Coronary artery (tissue), 2 donors: ENCODE measurements at regions not wholly inside any gene's neighbourhood (a gene's known extent, or its start where the extent isn't known, plus 50 kb on each side); places are given as distances from the start of the nearest gene placed in this dataset.
"Not testable (repeated sequence)": the region's sequence is repeated elsewhere in the genome, so short reads cannot be mapped to it uniquely, and the experiment has no call there.

ENCODE experiments used
- DNase-seq: peaks from one replicate; pipeline ENCODE4 v3.0.0-alpha.2; 2017; ENCODE audit warnings: low spot score
- H3K27ac ChIP-seq, 2 donors: fragments of 200-600 bp; sonication (generic); one replicate each; pipeline ENCODE4 v1.5.1; 2016 to 2019
- H3K4me3 ChIP-seq: fragments of 200-600 bp; sonication (generic); 2 replicates; pipeline ENCODE4 v1.5.1; 2016; ENCODE audit warnings: mild to moderate bottlenecking, moderate library complexity
- TF ChIP-seq, protein P1 (sequence below): fragments of 200-600 bp; sonication (generic); IDR thresholded peaks from one replicate; pipeline ENCODE4 v1.5.1; 2019; ENCODE audit warnings: antibody characterized with exemption

DNA sequence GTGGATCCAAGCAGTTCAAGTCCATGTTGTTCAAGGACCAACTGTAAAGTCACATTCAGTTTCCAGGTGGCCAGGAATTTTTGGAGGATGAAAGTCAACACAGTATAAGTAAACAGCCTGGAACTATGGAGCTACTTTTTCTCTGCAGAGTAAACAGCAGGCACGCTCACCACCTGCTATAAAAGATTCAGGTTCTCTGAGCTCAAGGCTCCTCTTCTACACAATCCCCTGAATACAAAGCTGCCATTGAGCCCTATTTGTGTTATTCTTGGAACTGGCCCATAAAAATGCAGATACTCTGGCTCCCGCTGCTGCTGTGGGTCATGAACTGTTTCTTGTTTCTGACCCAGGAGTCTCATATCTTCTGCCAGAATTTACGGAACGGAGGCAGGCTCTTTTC, 56.9 kb upstream of the PRR5 start:
- no peak for DNase-seq
- TF ChIP-seq, protein P1, sequence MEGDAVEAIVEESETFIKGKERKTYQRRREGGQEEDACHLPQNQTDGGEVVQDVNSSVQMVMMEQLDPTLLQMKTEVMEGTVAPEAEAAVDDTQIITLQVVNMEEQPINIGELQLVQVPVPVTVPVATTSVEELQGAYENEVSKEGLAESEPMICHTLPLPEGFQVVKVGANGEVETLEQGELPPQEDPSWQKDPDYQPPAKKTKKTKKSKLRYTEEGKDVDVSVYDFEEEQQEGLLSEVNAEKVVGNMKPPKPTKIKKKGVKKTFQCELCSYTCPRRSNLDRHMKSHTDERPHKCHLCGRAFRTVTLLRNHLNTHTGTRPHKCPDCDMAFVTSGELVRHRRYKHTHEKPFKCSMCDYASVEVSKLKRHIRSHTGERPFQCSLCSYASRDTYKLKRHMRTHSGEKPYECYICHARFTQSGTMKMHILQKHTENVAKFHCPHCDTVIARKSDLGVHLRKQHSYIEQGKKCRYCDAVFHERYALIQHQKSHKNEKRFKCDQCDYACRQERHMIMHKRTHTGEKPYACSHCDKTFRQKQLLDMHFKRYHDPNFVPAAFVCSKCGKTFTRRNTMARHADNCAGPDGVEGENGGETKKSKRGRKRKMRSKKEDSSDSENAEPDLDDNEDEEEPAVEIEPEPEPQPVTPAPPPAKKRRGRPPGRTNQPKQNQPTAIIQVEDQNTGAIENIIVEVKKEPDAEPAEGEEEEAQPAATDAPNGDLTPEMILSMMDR = no peak
- Histone ChIP-seq H3K4me3 (no peak overlapping the region), H3K27ac (no peak overlapping the region)

DNA sequence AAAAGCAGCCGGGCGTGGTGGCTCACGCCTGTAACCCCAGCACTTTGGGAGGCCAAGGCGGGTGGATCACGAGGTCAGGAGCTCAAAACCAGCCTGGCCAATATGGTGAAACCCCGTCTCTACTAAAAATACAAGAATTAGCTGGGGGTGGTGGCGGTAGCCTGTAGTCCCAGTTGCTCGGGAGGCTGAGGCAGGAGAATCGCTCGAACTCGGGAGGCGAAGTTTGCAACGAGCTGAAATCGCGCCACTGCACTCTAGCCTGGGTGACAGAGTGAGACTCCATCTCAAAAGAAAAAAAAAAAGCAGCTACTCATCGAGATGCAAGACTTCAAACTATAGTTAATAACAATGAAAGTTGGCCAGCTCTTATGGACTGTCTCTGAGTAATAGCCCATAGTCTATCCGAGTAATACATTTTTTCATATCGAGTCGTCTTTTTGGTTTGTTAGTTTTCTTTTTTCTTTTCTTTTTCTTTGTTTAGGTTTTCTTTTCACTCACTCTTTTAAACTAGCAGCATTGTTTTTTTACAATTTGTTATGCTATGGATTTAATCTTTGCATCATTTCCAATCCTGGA, 58.4 kb upstream of the PRR5 start:
- not testable (repeated sequence) for H3K4me3 ChIP-seq, DNase-seq, H3K27ac ChIP-seq

DNA sequence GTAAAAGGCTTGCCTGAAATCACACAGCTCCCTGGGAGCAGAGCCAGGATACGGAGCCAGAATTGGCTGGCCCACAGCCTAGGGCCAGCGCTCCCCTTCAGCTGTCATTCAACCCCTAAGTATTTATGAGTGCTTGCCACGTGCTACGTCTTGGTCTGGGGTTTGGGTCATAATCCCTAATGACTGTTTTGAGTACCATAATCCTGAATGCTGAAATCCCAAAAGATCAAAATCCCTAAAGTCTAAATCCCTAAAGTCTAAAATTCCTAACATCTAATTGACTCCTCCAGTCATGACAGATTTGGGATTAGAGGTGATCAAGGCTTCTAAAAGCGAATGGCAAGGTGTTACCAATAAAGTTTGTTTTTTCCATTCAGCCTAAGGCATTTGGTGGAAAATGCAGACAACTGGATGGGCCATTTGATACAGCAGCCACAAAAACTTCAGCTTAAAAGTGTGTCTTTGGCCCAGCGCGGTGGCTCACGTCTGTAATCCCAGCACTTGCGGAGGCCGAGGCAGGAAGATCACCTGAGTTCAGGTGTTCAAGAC, 59.8 kb upstream of the PRR5 start:
- no peak overlapping the region for H3K27ac ChIP-seq
- no peak for DNase-seq
- no peak overlapping the region for H3K4me3 ChIP-seq
- TF ChIP-seq, protein P1 = no peak

DNA sequence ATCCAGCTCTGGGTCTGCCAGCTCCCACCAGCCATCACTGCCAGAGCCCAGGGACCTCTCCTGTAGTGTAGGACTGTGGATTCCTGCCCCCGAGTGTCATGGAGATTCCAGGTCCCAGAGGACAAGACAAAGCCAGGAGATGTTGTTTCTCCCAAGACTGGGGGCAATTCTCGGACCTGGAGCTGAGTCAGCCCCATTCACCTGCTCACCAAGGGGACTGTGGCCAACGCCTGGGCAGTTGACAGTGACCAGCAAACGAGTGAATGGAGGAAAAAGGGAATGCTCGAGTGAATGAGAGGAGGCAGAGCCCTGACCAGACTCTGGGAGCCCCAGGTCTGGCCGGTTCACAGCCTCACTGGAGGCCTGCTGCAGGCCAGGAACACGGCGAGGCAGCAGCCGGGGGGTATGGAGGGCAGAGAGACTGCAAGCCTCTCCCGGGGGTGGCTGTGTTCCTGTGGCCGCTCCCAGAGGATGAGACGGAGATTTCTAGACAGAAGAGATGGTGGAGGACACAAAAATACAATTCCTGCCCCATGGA, 61.3 kb upstream of the PRR5 start:
- H3K27ac ChIP-seq = peak overlapping the region in 1 of 2 donors; percentile 77
- no peak overlapping the region for H3K4me3 ChIP-seq
- no peak for DNase-seq
- TF ChIP-seq, protein P1 = no peak

DNA sequence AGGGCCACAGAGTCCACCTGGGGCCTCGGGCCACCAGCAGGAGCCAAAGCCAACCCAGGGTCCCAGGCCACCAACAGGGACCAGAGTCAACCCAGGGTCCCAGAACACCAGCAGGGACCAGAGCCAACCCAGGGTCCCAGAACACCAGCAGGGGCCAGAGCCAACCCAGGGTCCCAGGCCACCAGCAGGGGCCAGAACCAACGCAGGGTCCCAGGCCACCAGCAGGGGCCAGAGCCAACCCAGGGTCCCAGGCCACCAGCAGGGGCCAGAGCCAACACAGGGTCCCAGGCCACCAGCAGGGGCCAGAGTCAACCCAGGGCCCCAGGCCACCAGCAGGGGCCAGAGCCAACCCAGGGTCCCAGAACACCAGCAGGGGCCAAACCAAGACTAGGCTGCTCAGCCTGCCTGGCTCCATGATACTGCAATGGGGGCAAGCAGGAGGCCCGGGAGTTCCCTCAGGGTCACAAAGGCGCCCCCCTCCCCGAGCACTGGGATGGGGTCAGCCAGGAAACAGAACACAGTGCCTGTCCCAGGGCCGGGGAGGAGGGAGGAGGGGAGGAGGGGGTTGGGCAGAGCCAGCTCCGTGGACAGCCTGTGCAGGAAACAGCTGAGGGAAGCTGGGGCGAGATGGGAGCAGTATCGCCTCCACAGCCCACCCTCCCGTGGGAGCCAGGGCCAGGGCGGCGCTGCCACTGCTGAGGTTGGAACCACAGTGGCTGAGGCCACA, 62.0 kb upstream of the PRR5 start:
- Histone ChIP-seq H3K4me3 (no peak overlapping the region), H3K27ac (peak overlapping the region in 1 of 2 donors; percentile 77)
- DNase-seq = no peak
- TF ChIP-seq, protein P1 = no peak

DNA sequence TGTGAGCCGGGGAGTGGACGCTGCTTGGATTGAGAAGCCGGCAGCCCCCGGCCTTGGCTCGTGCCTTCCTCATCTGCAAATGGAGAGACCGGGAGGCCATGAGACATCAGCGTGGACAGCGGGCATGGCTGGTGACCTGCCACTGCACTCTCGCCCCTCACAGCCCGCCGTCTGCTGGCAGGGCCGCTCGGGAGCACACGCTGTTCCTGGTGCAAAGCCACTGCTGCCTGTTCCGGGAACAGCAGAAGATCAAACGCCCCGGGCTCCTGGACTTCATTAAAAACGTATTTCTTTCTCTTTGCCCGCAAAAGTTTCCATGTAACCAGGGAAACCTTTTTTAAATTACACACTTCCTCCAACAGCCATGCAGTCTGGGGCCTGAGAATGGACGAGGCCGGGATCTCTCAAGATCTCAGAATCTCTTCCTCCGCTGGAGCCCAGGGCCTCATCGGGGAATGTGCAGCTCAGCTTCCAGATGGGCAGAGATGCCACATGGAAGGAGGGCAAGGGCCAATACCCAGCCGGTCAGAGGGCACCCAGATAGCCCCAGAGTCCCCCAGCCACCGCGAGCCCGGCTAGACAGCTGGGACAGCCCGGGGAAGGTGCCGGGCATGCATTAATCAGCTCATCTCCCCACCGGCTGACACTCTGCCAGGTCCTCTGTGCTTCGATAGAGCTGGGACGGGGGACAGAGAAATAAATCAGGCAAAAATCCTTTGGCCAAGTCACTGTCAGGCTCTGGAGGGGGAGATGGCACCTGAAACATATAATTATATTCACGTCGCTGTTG, 62.8 kb upstream of the PRR5 start:
- DNase-seq = no peak
- TF ChIP-seq, protein P1 = no peak
- H3K4me3 ChIP-seq = peak overlapping the region; percentile 1
- H3K27ac ChIP-seq = peak overlapping the region in 1 of 2 donors; percentile 77

DNA sequence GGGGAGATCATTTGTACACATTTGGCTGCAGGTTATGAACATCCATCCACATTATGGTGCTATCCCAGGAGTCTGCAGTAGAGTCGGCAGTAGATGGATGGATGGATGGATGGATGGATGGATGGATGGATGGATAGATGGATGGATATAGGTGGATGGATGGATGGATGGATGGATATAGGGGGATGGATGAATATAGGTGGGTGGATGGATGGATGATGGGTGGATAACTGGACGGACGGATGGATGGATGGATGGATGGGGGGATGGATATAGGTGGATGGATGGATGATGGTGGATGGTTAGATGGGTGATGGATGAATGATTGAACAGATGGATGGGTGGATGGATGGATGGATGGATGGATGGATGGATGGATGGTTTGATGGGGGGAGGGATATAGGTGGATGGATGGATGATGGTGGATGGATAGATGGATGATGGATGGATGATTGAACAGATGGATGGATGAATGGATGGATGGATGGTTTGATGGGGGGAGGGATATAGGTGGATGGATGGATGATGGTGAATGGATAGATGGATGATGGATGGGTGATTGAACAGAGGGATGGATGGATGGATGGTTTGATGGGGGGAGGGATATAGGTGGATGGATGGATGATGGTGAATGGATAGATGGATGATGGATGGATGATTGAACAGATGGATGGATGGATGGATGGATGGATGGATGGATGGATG, 65.3 kb upstream of the PRR5 start:
- not testable (repeated sequence) for DNase-seq, H3K27ac ChIP-seq, H3K4me3 ChIP-seq

DNA sequence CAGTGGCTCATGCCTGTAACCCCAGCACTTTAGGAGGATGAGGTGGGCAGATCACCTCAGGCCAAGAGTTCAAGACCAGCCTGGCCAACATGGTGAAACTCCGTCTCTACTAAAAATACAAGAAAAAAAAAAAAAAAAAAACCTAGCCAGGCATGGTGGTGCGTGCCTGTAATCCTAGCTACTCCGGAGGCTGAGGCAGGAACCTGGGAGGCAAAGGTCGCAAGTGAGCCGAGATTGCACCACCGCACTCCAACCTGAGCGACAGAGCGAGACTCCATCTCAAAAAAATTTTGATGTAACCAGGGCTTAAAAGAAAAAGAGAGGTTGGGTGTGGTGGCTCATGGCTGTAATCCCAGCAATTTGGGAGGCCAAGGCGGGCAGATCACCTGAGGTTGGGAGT, 66.4 kb upstream of the PRR5 start:
- not testable (repeated sequence) for DNase-seq, H3K27ac ChIP-seq, H3K4me3 ChIP-seq
